ENCODE measurements at regions not wholly inside any gene's neighbourhood (a gene's known extent, or its start where the extent isn't known, plus 50 kb on each side); places are given as distances from the start of the nearest gene placed in this dataset.

DNA sequence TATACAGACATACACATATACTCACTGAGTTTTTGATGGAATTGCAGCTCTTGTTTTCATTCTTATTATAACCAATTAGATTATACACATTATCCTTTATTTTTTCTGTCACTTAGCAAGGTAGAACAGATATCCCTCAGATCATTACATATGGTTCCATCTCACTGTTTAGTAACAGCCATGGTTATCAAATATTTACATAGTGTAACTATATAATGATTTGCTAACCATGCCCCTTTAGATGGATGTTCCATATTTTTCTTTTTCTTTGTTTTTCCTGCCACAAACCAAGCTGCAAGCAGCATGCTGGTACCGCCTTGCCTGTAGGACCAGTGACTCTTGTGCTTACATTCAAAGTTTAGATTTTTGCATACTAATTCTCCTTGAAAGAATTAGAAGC lies 163.4 kb upstream of the NFE2L3 start:
- DNase-seq (ENCODE audit: low read depth) = no peak

DNA sequence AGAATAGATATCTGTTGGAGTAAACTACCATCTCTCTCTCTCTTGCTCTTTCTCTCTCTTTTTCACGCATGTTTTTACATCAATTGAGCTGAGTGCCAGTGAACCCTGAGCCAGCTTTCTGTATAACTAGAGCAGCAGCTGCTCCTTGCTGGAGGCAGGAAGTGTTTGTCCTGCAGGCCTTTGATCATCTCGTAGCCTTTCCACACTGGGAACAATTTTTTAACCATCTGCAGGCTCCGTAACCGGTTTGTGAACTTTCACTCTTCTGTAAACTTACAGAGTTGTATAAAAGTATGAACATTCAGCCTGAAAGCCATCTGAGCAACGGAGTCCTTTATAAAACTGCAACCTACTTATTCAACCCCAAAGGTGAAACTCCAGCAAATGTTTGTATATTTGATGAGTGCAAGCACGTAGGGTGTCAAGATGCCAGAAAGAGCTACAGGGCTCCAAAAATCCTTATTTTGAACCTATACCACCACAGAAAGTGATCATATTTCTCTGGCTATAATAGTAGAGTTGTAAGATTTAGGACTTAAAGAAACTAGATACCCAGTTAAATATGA lies 162.8 kb upstream of the NFE2L3 start:
- DNase-seq (ENCODE audit: low read depth) = no peak

DNA sequence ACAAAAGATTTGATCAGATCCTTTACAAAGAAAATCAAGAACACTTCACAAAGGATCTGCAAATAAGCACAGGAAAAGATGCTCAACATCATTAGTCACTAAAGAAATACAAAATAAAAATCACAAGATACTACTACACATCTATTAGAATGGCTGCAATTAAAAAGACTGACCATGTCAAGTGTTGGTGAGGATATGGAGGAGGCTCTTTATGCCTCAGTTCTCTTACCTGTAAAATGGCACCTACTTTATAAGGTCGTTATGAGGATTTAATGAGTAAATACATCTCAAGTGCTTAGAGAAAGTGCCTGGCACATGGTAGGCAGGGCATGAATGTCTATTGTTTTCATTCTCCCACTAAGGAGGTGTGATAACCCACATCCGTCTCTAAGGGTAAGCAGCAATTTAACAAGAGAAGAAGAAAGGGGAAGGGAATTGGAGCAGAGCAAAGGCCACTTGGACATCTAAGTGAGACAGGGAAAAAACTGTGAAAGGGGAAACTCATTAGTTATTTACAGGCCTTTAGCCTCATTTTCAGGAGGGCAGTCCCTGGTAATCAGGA lies 157.5 kb upstream of the NFE2L3 start:
- no peak for DNase-seq (ENCODE audit: low read depth)

DNA sequence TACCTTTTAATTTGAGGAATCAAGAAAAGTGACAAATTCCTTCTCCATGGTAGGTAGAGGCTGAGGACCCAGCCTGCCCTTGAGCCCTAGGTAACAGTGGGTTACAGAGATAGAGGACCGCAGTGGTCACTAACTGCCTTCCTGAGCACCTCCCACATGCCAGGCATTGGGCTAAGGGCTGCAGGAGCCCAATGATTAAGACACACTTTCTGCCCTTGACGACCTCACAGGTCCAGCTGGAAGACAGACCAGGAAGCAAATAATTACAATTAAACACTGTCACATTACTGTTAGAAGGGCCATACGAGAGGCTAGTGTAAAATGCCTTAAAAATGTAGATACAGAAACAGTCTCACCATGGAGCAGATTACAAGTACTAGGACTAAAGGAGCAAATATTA lies 156.8 kb upstream of the NFE2L3 start:
- no peak for DNase-seq (ENCODE audit: low read depth)

DNA sequence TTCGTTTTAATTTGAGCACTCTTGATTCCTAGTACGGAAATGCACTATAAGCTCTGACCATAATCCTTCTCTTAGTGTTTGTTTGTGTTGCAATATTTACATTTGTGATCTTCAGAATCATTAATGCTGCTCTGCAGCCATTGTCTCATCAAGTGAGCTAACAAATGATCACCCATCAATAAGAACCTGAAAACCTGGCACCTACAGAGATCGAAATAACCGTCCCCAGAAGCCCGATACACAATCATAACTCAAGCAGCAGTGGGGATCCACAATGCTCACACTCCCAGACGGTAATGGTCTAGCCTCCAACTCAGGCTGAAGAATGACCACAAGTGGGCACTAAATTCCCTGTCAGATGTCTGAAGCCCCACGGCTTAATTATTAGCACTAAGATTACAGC lies 156.0 kb upstream of the NFE2L3 start:
- DNase-seq (ENCODE audit: low read depth) = no peak

DNA sequence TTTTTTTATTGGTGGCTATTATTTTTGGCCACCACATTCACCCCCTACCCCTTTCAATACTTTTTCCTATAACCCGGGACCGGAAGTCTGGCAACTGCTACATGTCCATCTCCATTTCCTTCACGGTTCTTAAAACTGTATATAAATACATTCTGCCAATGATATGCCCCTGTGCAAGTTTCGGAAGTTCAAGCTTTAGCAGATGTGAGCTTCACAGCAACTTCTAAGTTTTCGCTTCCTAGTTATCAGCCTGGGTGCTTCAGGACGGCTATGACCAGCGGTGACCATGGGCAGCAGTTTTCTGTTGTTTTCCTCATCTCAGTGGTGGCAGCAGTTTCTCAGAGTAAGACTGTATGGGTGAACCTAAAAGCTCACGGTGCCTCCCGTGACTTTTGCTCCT lies 153.5 kb upstream of the NFE2L3 start:
- DNase-seq (ENCODE audit: low read depth) = no peak

DNA sequence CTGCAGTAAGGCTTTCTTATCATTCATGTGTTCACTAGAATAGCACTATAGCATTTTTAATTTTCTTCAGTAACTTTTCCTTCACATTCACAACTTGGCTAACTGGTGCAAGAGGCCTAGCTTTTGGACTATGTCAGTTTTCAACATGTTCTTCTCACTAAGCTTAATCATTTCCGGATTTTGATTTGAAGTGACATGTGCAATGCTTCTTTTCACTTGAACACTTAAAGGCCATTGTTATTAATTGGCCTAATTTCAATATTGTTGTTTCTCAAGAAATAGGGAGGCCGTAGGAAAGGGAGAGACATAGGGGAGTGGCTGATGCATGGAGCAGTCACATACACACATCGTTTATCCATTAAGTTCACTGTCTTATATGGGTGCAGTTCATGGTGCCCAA lies 151.2 kb upstream of the NFE2L3 start:
- no peak for DNase-seq (ENCODE audit: low read depth)

DNA sequence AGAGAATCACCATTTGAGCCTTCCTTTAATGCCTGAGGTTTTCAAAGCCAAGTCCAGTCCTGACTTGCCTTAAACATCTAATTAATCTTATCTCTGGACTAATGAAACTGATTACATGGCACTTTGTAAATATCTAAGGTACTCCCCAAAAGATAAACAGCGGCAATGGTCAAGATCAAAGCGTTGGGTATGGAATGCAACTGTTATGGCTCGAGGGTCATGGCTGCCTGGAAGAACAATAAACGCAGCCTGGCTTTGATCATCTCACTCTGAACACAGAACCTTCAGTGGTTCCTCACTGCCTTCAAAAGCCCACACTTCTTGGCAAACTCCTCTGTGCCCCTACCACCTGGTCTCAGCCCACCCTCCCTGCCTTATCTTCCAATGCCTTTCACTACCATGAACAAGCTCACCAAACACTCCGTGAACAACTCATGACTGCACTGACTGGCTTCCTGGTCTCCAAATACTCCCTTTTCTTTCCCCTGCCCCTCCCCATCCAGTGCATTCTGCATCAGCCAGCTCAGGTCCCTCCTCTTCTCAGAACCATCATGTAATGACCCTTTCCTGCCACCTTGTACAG lies 150.2 kb upstream of the NFE2L3 start:
- DNase-seq (ENCODE audit: low read depth) = no peak

DNA sequence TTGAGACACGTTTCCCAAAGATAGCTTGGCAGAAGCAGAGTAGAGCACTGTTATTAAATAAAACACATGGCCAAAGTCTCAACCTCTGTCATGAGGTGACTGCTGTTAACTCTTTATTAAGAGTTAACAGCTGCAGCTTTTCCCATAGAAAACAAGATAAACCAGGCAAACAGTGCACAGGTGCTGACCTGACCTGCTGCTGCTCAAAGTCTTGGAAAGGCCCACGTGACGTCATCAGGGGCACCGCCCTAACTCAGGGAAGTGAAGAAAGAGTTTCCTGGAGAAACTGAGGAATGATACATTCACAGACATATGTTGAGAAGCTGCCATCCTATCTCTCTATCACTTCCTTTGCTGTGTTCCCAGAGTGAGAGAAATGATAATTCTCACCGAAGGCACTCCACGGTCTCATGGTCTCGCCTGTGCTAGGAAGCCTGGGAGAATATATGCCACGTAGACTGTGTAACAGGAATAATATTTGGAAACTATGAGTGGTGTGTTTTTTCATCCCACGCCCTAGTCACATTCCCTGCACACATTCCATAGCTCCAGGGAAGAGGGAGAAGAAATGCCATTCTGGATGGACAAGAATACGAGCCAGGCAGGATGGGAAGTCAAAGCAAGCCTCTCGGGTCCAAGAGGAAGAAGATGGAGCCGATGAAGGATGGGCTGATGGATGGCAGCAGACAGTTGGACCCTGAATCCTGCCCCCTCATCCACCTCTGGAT lies 146.2 kb upstream of the NFE2L3 start:
- DNase-seq (ENCODE audit: low read depth) = no peak

DNA sequence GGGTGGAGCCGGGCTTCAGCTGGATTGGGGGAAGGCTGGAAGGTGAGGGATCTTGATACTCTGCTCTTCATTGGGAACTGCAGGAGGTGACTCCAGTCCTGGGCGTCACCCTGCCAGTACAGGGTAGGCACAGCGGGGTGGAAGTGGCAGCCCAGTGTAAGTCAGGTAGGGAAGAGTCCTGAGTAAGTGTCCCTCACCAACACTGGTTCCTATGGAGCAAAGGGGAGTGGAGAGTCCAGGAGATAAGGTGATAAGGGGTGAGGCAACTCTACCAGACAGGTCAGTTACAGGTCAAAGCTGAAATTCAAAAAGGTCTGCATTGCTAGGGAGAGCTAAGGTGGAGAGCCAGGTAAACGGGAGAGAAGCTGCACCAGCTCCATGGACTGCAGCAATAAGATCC lies 145.6 kb upstream of the NFE2L3 start:
- no peak for DNase-seq (ENCODE audit: low read depth)

DNA sequence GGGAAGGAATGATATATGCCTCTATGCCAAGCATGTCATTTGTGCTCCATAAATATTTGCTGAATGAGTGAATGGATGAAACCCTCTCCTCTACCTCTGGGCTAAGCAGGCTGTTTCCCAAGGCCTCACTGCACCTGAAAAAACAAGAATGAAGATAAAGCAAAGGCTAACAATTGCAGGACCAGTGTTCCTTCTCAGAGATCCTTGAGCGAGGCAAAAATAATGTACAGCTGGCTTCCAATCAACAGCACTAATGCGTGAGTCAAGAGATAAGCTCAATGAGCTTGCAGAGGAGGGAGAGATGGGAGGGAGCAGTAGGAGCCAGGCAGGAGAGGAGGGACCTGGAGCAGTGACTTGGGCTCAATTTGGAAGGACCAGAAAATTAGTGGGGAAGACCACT lies 144.5 kb upstream of the NFE2L3 start:
- DNase-seq (ENCODE audit: low read depth) = no peak

DNA sequence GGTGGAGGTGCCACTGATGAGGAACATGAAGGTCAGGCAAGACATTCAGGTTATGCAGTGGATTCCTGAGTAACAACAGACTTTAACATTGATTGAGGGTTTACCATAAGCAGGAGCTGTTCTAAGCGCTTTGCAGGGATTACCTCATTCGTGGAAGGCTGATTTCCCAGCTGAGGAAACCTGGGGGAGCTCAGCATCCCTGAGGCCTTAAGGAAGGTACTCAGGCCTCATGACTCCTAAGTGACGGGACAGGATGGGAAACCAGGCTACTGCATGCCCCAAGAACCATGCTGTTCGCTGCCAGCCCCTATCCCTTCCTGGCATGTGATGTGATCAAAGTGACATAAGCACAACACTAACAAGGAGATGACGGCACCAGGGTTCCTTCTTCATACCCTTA lies 143.6 kb upstream of the NFE2L3 start:
- DNase-seq (ENCODE audit: low read depth) = no peak

DNA sequence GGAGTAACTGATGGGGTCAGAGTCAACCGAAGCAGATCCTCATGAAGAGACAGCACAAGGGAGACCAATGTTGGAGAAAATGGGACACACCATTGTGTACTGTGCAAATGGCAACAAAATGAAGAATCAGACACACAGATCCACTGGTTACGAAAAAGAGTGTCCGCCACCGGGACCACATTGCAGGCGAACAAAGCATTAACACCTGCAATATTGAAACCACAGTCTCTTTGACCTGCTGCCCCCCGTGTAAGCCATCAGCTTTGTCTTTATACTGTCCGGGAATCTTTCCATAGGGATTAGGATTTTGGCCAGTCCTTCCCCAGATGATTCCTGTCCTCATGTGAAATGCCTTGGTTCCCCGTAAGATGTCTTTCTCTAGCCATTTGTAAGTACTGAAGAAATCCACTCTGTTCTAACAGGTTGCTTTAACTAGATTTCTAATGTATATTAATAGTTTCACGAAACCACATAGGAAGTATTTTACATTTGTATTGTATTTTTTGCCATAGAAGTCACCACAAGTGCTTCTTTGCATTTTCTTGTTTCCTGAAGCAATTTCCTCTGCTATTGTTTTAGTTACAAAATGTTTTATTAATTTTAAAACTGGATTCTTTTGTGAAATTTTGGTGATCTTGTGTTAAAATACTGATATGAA lies 140.8 kb upstream of the NFE2L3 start:
- no peak for DNase-seq (ENCODE audit: low read depth)

DNA sequence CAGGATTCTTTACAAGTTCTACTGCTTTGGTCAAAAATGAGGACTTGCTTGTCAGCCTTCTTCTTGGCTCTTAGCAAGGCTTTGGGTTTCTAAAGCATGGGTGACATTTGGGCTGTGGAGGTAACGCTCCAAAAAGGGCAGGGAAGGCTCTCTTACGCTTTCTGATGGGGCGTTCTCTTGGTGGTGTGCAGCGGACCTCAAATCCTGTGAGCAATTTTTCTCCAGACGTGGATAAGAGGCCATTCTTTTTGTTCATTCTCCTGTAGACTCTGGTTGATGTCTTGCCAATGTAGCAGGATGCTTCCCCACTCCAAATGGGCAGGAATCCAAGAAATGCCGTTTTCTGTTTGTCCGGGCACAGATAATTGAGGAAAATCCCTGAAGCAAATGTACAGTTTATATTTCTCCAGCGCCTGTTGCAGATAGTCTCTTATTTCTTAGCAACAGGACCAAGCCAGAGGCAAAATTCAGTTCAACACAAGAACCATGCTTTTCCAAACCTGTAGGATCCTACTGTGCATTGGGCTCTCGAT lies 138.4 kb upstream of the NFE2L3 start:
- no peak for DNase-seq (ENCODE audit: low read depth)

DNA sequence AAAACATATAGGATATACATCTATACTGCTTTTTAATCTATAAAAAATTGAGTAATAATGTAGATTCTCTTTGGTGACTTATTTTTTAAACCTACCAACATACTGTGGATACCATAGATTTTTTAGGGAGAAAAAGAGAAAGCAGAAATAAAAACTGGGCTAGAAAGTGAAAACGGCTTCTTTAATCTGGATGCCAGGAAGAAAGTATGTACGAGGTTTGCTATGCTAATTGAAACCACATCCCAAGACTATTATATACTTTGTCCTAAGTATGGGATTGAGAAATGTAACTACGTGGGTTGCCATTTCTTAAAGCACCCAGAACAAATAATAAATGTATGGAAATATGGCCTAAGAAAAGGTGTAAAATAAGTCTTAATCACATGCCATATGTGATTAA lies 129.0 kb upstream of the NFE2L3 start:
- no peak for DNase-seq (ENCODE audit: low read depth)

DNA sequence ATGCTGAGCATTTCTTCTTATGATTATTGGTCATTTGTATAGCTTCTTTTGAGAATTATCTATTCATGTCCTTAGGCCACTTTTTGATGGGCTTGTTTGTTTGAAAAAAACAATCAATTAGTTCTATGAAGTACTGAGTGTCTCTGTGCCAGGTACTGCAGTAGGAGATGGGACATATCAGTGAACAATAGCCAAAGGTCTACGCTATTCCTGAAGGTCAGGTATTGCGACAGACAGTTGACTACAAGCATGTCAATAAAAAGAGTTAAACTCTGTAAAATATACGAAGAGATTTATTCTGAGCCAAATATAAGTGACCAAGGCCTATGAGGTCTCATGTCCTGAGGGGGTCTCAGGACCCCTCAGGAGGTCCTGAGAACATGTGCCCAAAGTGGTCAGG lies 122.1 kb upstream of the NFE2L3 start:
- no peak for DNase-seq (ENCODE audit: low read depth)

DNA sequence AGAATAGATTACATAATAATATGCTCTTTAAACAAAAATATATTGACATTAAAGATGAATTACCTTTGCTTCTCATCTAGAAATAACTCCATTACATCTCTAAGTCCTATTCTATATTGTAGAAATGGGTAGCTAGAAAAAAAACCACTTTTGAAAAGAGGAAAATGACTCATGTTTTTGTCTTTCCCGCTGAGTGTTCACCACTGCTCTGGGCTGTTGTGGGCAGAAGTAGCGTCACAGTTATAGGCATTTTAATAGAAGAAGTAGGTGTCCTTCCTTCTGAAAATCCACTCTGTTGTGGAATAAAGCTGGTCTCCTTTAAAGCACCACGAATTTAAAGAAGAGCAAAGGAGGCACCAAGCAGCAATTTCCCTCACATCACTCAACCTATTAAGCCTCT lies 117.6 kb upstream of the NFE2L3 start:
- DNase-seq (ENCODE audit: low read depth) = no peak

DNA sequence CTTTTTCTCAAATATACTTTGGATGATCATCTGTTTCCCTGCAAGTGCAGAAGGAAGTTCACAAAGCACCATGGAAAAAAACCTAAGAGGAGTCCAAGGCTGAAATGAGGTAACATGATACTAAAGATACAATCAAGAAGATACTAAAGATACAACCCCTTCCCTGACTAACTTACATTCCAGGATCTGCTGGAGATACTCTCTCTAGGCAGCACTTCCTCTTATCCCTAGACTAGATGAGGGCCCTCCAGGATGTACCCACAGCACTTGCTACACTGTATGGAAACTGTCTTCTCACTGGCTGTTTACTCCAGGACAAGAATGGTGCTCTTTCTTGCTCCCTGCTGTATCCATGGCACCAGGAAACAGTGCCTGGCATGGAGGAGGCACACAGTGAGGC lies 116.4 kb upstream of the NFE2L3 start:
- no peak for DNase-seq (ENCODE audit: low read depth)

DNA sequence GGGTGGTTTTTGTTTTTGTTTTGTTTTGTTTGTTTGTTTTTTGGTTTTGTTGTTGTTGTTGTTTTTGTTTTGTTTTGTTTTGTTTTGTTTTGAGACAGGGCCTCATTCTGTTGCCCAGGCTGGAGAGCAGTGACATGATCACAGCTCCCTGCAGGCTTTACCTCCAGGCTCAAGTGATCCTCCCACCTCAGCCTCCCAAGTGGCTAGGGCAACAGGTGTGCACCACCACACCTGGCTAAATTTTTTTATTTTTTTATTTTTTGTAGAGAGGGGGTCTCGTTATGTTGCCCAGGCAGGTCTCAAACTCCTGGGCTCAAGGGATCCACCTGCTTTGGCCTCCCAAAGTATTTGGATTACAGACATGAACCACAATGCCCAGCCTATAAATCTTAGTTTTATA lies 115.9 kb upstream of the NFE2L3 start:
- DNase-seq (ENCODE audit: low read depth) = no peak

DNA sequence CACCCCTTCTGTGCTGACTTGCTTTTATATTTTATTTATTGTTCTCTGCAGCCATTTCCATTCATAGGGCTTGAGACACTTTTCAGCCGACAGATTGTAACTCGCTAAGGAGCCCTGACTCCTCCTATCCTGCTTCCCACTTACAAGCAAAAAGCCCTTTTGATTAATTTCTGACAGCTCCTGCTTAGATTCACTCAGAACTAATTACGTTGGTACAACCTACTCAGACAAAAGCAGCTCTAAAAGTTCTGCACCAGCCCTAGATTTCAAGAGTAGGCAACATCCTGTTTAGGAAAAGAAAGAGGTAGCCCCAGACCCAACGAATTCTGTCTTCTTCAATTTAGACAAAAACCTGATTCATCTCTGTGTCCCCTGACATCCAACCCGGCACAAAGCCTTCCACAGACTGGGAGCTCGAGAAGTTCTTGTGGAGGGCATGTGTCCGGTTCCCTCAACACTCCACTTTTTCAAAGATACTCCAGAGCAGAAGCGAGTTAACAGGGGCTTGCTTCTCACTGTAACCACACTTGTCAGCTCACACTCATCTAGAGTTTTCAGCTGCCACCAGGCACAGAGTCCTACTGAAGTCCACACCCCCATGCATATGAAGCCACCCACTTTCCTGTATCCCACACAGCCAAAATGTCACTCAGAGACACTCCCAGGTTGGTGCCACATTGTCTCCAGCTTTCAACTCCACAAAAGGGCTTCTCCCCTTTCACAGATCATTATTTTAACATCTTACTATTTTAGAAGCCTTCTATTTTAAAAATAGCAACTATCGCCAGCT lies 113.6 kb upstream of the NFE2L3 start:
- no peak for DNase-seq (ENCODE audit: low read depth)

DNA sequence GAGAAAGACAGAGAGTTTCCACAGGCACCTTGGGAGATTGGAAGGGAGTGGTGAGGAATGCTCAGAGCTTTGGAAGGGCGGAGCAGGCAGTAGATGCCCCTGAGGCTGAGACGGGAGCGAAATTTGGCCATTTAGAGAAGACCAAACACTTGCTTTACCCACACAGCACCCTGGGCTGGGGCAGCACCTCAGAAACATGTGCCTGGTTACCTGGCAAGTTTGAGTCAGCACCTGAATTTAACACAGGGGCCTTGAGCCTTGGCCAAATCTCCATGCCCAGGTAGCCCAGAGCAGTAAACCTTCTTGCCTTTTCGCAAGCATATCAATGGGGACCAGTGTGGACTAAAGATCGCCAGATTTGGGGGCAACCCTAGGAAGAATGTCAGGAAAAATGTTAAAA lies 111.9 kb upstream of the NFE2L3 start:
- DNase-seq (ENCODE audit: low read depth) = no peak

DNA sequence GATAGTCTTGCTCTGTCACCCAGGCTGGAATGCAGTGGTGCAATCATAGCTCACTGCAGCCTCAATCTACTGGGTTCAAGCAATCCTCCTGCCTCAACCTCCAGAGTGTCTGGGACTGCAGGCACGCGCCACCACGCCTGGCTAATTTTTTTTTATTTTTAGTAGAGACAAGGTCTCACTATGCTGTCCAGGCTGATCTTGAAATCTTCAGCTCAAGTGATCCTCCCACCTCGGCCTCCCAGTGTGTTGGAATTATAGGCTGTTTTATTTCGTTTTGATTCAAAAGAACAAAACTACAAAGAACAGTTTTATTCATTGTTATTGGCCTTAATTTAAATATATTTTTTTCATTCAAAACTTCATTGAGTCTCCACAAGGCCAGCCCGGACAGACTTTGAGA lies 109.8 kb upstream of the NFE2L3 start:
- DNase-seq (ENCODE audit: low read depth) = no peak

Data from activated T-helper 1 cell treated with Interleukin-2 at 50 U/mL for 16 hours (primary cell).